ENCODE measurements at regions not wholly inside any gene's neighbourhood (a gene's known extent, or its start where the extent isn't known, plus 50 kb on each side); places are given as distances from the start of the nearest gene placed in this dataset.

DNA sequence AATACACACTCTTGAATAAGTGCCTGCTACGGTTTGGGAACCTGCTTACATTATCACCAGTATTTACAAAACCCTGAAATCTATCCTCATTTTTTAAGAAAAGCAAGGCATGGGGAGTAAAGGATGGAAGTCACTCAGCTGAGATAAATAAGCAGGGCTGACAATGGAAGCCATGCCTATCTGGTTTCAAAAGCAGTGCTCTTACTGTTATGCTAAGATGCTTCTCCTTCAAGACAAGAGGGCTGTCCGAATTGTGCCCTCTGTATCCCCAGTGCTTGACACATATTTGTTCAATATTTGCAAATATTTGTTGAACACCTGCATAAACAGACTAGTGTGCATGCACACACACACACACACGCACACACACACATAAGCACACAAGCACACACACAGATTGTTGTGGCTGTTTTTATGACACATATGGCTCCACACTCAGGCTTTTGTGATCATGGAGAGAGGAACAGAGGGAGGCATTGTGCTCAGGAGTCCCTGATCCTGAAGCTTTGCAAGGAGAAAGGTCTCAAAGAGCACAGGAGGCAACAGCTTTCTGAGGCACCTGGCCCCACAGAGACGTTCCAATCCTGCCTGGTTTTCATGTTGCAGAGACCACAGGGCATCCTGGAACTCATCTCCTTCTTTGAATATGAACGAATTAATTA lies 401.6 kb upstream of the CDH11 start:
- no peak for DNase-seq

GRCh38 chr16:65522412-65522811 lies 400.5 kb upstream of the CDH11 start:
- no peak for DNase-seq

DNA sequence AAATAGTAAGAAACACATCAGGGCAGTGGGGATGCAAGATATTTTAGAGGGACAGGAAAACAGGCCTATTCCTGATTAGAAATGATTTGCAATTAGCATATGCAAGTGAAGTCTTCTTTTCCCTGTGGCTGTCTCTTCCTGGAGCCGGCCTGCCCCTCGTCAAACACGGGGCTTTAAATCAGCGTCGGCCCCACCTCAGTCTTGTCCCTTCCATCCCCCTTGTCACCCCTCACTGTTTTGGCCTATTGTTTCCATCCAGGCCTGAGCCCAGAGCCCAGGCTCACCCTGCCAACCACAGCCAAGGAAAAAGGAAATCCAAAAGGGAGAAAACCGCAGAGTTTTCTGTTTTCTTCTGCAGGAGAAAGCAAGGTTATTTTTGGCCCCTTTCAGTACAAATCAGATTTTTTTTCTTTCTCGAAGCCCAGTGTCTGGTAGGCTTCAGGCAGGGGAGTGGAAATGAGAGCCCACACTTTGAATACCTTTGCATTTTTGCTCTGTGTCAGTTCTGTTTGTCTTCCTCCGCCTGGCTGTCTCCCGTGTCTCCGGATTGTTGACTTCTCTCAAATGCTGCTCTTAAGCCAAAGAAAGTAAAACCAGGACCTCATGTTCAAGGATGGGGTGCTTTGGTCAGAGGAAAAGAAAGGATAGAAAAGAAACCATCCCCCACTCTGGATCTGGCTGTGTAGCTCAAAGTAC lies 399.9 kb upstream of the CDH11 start:
- no peak for DNase-seq

GRCh38 chr16:65519402-65519801 lies 397.5 kb upstream of the CDH11 start:
- no peak for DNase-seq

GRCh38 chr16:65515193-65515592 lies 393.3 kb upstream of the CDH11 start:
- DNase-seq = no peak

DNA sequence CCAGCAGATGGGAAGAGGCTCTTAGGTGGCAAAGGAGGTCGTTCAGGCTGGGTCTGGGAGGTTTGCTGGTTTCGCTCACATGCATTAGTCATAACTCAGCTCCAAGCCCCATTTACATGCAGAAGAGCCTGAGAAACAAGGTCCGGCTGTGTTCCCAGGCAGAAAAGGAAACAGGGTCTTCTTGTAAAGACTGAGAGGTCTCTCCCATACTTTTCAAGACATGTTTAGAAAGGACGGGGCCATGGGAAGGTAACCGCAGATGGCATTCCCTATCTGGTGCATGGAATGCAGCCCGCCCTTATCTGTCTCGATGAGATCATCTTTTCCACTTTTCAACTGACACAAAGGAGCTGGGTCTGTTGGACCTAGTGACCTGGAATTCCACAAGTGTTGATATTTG lies 389.0 kb upstream of the CDH11 start:
- no peak for DNase-seq

DNA sequence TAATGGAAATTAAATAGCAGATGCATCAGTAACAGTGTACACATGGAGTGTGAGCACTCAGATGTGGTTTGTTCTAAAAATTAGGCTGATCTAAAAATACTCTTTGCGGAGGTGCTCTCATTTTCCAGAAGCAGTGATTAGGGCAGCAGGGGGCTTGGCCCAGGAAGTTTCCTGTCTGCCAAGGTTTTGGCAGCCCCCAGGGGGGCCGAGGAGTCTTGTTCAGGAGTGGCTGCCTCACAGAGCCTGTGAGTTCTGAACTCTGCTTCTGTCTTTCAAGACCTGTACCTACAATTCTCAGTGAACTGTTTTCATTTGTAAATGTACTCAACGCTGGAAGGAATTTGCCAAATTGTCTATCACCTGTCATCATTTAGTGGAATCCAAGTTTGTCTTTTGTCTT lies 388.4 kb upstream of the CDH11 start:
- no peak for DNase-seq

- DNase-seq = no peak
These were observed 387.3 kb upstream of the CDH11 start for GRCh38 chr16:65509172-65509571.

DNA sequence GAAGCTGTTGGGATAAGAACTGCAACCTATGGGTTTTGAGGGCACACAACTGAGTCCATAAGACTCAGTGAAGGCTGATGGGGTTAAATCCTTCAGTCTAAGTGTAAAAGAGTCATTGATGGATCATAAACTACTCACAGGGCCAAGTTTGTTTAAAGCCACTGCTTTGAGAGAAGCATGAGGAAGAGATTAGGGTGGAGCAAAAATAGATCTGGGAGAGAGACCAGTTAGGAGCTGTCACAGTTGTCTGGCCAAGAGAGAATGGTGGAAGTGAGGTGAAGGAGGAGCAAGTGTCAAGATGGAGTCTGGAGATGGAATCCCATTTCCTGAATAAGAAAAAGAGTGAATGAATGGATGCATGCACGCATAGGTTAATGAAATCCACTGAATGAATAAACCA lies 379.1 kb upstream of the CDH11 start:
- no peak for DNase-seq

DNA sequence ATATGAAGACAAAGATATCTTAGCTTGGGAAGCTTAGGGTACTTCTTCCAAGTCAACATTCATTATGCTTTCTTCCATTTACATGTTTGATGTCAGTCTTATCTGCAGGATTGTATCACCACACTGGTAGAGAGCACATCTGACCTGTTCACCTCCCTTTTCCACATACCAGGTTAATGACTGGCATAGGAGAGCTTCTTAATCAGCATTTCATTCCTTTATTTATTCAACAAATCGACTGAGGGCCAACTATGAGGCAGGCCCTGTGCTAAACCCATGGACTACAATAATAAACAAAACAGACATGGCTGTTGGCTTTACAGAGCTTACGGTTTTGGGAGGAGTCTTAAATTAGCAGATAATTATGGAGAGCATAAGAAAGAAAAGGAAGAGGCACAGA lies 378.1 kb upstream of the CDH11 start:
- DNase-seq = no peak

- DNase-seq = no peak
These were observed 377.7 kb upstream of the CDH11 start for GRCh38 chr16:65499566-65499965.

- DNase-seq = no peak
These were observed 375.7 kb upstream of the CDH11 start for GRCh38 chr16:65497571-65497970.

- no peak for DNase-seq
These were observed 373.2 kb upstream of the CDH11 start for GRCh38 chr16:65495106-65495505.

DNA sequence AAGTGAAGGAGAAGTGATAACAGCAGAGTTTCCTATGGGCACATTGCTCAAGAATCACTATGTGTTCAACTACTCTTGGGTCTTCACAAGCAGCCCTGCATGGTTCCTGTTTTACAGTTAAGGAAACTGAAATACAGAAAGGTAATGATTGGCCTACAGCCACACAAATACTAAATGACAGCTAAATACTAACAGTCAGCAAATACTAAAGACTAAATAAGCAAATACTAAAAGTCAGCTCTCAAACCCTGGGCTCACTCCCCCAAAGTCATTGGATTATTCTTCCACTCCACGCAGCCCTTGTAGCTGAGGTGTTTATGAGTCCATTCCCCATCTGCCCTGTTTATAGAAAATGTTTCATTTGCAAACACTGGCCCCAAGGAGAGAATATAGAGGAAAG lies 372.7 kb upstream of the CDH11 start:
- DNase-seq = no peak

DNA sequence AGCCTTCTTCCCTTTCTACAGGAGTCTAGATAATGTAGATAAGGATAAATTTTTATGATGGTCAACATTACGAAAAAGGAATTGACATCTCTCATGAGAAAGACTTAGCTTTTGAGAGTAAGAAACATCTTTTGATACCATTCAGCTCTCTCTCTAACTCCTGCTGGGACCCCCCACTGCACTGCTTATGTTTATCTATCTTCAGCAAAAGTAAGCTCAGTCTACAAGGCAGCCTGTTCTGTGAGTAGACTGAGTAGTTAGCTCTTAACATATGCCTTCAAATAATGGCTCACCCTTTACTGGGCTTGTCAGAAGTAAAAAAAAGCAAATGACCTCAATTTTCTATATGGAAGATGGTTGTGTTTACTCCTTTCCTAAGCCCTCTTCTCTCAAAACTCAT lies 372.2 kb upstream of the CDH11 start:
- DNase-seq = no peak

- no peak for DNase-seq
These were observed 368.4 kb upstream of the CDH11 start for GRCh38 chr16:65490286-65490685.

GRCh38 chr16:65489531-65490023 lies 367.7 kb upstream of the CDH11 start:
- DNase-seq = no peak

GRCh38 chr16:65487231-65487630 lies 365.4 kb upstream of the CDH11 start:
- DNase-seq = no peak

- DNase-seq = no peak
These were observed 360.1 kb upstream of the CDH11 start for GRCh38 chr16:65481956-65482355.

GRCh38 chr16:65480281-65481091 lies 358.6 kb upstream of the CDH11 start:
- no peak for DNase-seq

GRCh38 chr16:65476448-65476955 lies 354.6 kb upstream of the CDH11 start:
- DNase-seq = no peak

DNA sequence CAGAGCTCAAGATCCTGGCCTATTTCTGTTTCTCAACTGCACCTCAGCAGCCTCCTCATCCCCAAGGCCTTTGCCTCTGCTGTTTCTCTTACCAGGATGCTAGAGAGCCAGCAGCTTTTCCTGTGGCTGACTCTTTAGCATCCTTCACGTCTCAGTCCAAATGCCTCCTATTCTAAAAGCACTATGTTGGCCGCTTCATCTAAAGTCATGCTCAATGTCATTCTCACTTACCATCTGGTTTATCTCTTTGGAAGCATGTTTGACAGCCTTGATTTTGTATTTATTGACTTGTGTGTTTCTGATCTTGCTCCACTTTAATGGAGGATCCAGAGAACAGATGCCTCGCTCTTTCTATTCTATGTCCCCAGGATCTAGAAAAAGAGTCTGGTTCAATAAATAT lies 351.8 kb upstream of the CDH11 start:
- DNase-seq = no peak

DNA sequence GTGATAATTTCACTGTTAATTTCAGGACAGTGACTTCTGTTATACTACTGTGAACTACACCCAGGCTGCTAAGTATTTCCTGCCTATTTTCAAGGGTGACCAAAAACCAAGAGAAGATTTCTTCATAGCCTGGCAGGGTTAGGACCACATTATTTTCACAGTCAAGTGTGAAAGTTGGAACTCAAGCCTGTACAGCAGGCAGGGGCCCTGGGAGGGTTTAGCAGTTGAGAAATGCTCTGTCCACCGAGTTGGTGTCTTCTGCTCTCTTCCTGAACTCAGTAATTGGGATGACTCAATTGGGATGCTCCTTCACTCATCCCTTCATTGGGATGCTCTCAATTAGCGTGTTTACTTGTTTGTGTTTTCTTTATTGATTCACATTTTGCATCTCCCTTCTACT lies 347.3 kb upstream of the CDH11 start:
- no peak for DNase-seq

GRCh38 chr16:65468133-65468532 lies 346.3 kb upstream of the CDH11 start:
- DNase-seq = no peak
